ENCODE measurements at regions not wholly inside any gene's neighbourhood (a gene's known extent, or its start where the extent isn't known, plus 50 kb on each side); places are given as distances from the start of the nearest gene placed in this dataset.

GRCh38 chr3:98978068-98978811 is 76.7 kb upstream of the DCBLD2 start:
- DNase-seq (ENCODE audit: low spot score, unreplicated experiment) = no peak
- Mint-ChIP-seq H3K27ac (no peak overlapping the region), H3K4me1 (ENCODE audit: low read depth) (peaks cover 10% of the 10 kb centered on the region), H3K9me3 (ENCODE audit: low read depth) (peaks cover 4% of the 10 kb centered on the region), H3K36me3 (ENCODE audit: insufficient read depth) (no peaks in the 10 kb centered on the region), H3K27me3 (peaks cover 3% of the 10 kb centered on the region), H3K4me3 (ENCODE audit: low read depth) (no peak overlapping the region)
- no peak for TF ChIP-seq CTCF (IDR thresholded peaks at IDR 0.05; ENCODE audit: unreplicated experiment)

DNA sequence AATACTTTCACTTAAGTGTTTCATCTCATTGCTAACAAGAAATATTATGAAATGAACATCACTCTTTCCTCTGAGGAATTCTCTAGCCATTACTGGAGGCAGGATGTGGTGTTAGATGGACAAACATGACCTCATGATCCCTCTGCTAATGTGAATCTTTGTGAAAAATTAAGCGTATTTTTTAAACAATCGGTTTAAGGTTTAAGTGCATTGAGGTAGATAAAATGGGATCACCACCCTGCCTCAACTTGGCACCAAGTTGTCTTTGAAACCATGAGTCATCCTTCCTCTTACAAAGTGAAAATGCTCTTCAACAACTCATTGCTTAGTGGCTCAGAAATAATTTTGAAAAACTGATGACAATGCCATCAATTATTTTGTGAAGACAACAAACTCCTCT is 76.0 kb upstream of the DCBLD2 start:
- no peaks in the 10 kb centered on the region for H3K36me3 Mint-ChIP-seq (ENCODE audit: insufficient read depth)
- no peak for TF ChIP-seq CTCF (IDR thresholded peaks at IDR 0.05; ENCODE audit: unreplicated experiment)
- peaks cover 4% of the 10 kb centered on the region for H3K9me3 Mint-ChIP-seq (ENCODE audit: low read depth)
- peaks cover 3% of the 10 kb centered on the region for H3K27me3 Mint-ChIP-seq
- H3K27ac Mint-ChIP-seq = no peak overlapping the region
- H3K4me1 Mint-ChIP-seq (ENCODE audit: low read depth) = peaks cover 10% of the 10 kb centered on the region
- no peak overlapping the region for H3K4me3 Mint-ChIP-seq (ENCODE audit: low read depth)
- DNase-seq (ENCODE audit: low spot score, unreplicated experiment) = no peak

DNA sequence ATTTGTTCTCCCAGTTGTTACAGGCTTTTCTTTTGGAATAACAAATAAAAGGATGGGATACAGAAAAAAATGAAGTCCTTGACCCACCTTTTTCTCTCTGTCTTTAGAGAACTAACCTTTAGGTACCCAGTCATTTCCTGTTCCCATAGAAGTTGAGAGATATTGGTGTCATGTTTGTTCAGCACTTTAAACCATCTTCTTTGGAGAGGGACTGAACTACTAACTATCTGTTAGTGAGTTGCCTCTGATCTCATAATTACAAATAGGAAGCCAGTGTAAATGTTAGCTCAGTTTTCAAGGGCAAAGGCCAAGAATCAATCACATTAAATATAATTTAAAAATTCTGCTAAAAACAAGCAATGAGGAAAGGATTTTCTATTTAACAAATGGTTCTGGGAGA is 72.9 kb upstream of the DCBLD2 start:
- Mint-ChIP-seq H3K4me1 (ENCODE audit: low read depth) (peaks cover 10% of the 10 kb centered on the region), H3K36me3 (ENCODE audit: insufficient read depth) (no peaks in the 10 kb centered on the region), H3K27ac (no peak overlapping the region), H3K27me3 (no peaks in the 10 kb centered on the region), H3K9me3 (ENCODE audit: low read depth) (peaks cover 4% of the 10 kb centered on the region), H3K4me3 (ENCODE audit: low read depth) (no peak overlapping the region)
- no peak for TF ChIP-seq CTCF (IDR thresholded peaks at IDR 0.05; ENCODE audit: unreplicated experiment)
- DNase-seq (ENCODE audit: low spot score, unreplicated experiment) = no peak

- Mint-ChIP-seq H3K4me3 (ENCODE audit: low read depth) (no peak overlapping the region), H3K27ac (no peak overlapping the region)
Observed at GRCh38 chr3:98972720-98973119, 71.2 kb upstream of the DCBLD2 start.

DNA sequence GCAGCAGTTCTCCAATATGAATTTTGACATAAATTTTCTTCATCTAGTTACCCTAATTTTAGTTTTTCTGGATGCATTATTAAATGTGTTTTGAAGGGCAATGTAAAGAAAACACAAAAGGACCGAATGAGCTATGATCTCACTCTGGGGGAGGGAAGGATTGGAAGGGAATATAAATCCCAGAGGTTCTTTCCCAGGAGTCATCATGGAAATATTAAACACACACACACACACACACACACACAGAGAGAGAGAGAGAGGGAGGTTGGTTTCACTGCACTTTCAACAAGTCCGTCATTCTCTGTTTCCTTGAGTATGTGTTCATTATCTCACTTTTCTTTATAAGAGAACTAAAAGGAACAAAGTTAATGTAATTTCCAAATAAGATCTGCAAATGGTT is 70.7 kb upstream of the DCBLD2 start:
- Mint-ChIP-seq H3K27ac (no peak overlapping the region), H3K27me3 (no peaks in the 10 kb centered on the region), H3K36me3 (ENCODE audit: insufficient read depth) (no peaks in the 10 kb centered on the region), H3K4me3 (ENCODE audit: low read depth) (no peak overlapping the region), H3K4me1 (ENCODE audit: low read depth) (no peaks in the 10 kb centered on the region), H3K9me3 (ENCODE audit: low read depth) (peaks cover 4% of the 10 kb centered on the region)
- no peak for TF ChIP-seq CTCF (IDR thresholded peaks at IDR 0.05; ENCODE audit: unreplicated experiment)
- DNase-seq (ENCODE audit: low spot score, unreplicated experiment) = no peak

More at GRCh38 chr3:98972720-98973119, 71.2 kb upstream of the DCBLD2 start:
- Mint-ChIP-seq H3K36me3 (ENCODE audit: insufficient read depth) (no peaks in the 10 kb centered on the region), H3K9me3 (ENCODE audit: low read depth) (peaks cover 4% of the 10 kb centered on the region), H3K4me1 (ENCODE audit: low read depth) (peaks cover 1% of the 10 kb centered on the region), H3K27me3 (no peaks in the 10 kb centered on the region)
- TF ChIP-seq CTCF (IDR thresholded peaks at IDR 0.05; ENCODE audit: unreplicated experiment) = no peak
- no peak for DNase-seq (ENCODE audit: low spot score, unreplicated experiment)

All from progenitor cell of endocrine pancreas (in vitro differentiated cells).